Motor neuron (in vitro differentiated cells): ENCODE measurements at regions not wholly inside any gene's neighbourhood (a gene's known extent, or its start where the extent isn't known, plus 50 kb on each side); places are given as distances from the start of the nearest gene placed in this dataset.

ENCODE experiments used
- ATAC-seq, 8 experiments: fragments of 200-7000 bp; cut with Tn5 transposase; replicated peaks in 6 of 8; 2 replicates each; pipeline ENCODE4 v1.8.0; 2021; ENCODE audit warnings: mild to moderate bottlenecking in 8 of 8, moderate library complexity in 8 of 8
- H3K27ac ChIP-seq, 2 donors: fragments of 250-450 bp; sonication (Bioruptor Pico); 2 replicates each; pipeline ENCODE4 v1.9.0; 2021; ENCODE audit warnings: antibody characterized with exemption in 2 of 2, mild to moderate bottlenecking in 2 of 2, moderate library complexity in 1 of 2
- H3K4me1 ChIP-seq, 2 donors: fragments of 250-450 bp; sonication (Bioruptor Pico); replicated peaks in 1 of 2; 2 replicates each; pipeline ENCODE4 v1.6.1; 2021; ENCODE audit warnings: antibody characterized with exemption in 2 of 2, mild to moderate bottlenecking in 2 of 2, moderate library complexity in 1 of 2
- H3K4me3 ChIP-seq, 5 donors: fragments of 250-450 bp; sonication (Bioruptor Pico); 2 replicates each; pipeline ENCODE4 v1.9.0; 2021; ENCODE audit warnings: antibody characterized with exemption in 5 of 5, mild to moderate bottlenecking in 5 of 5, moderate library complexity in 4 of 5
- WGBS, 10 experiments: fragments of 450-650 bp; shearing (Covaris generic); methylation state at CpG; one replicate each; pipeline ENCODE4 v1.0.0; 2022; 5-methylcytosine and 5-hydroxymethylcytosine counted together
- in situ Hi-C, 9 experiments: fragments of 400-800 bp; cut with MboI; loops; one replicate each; pipeline ENCODE4 v1.15.0; 2021; ENCODE audit warnings: low sequenced_read_pairs in 9 of 9, low pct_unique_long_range_greater_than_20kb in 2 of 9; ENCODE audit not compliant: unreplicated experiment in 9 of 9

DNA sequence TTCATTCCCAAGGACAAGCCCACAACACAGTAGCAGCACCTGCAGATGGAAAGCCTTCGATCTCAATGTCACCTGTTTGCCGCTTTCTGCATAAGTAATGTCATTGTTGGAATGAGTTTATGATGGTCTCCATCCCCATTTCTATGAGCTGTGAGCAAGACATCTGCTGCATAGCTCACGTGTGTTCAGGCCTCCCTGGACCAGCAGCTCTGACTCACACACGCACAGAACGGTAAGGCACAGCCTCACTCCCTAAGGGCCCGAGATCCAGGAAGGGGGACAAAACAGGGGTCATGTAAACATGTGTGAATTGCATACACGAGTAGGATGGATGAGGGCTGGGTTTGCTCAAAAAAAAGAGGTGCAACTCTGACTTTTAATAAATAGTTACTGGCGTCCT, 223.1 kb downstream of the SOX9 start:
- Histone ChIP-seq H3K4me3 (no peak overlapping the region), H3K4me1 (peaks cover 35 to 36% of the 10 kb centered on the region in 2 donors), H3K27ac (peak overlapping the region; percentile 75 to 90)
- in situ Hi-C loops = no loop called here
- WGBS, 10 experiments = 64 to 100% (median 84%) methylated on average over 1 to 6 of the region's 8 CpGs; no CpG with 5 or more reads in 1 of the 10 experiments
- ATAC-seq = no peak

DNA sequence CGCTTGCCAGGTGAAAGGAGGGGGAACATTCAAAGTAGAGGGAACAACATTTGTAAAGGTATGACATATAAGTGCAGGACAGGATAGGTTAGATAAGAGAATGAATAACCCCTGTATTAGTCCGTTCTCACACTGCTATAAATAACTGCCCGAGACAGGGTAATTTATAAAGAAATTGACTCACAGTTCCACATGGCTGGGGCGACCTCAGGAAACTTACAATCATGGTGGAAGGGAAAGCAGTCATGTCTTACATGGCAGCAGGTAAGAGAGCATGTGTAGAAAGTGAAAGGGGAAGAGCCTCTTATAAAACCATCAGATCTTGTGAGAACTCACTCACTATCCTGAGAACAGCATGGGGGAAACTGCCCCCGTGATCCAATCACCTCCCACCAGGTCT, 223.8 kb downstream of the SOX9 start:
- WGBS, 10 experiments = 44 to 100% (median 91%) methylated on average over 2 to 4 of the region's 5 CpGs; no CpG with 5 or more reads in 2 of the 10 experiments
- no peak for ATAC-seq
- H3K4me1 ChIP-seq = peaks cover 36 to 39% of the 10 kb centered on the region in 2 donors
- no peak overlapping the region for H3K27ac ChIP-seq
- H3K4me3 ChIP-seq = no peak overlapping the region
- in situ Hi-C loops = no loop called here

GRCh38 chr17:72345088-72345487, 224.3 kb downstream of the SOX9 start:
- 88 to 100% (median 100%) methylated on average over 1 to 2 of the region's 3 CpGs; no CpG with 5 or more reads in 6 of the 10 experiments for WGBS, 10 experiments
- H3K27ac ChIP-seq = no peak overlapping the region
- in situ Hi-C loops = no loop called here
- no peak overlapping the region for H3K4me3 ChIP-seq
- peaks cover 40 to 43% of the 10 kb centered on the region in 2 donors for H3K4me1 ChIP-seq
- peak in 2 of 8 experiments; percentile 80 to 96 for ATAC-seq

GRCh38 chr17:72345536-72345935, 224.7 kb downstream of the SOX9 start:
- no peak overlapping the region for H3K4me3 ChIP-seq
- no peak for ATAC-seq
- WGBS, 10 experiments = 34 to 100% (median 88%) methylated on average over 1 to 5 of the region's 5 CpGs
- peaks cover 40 to 47% of the 10 kb centered on the region in 2 donors for H3K4me1 ChIP-seq
- in situ Hi-C loops = no loop called here
- no peak overlapping the region for H3K27ac ChIP-seq

DNA sequence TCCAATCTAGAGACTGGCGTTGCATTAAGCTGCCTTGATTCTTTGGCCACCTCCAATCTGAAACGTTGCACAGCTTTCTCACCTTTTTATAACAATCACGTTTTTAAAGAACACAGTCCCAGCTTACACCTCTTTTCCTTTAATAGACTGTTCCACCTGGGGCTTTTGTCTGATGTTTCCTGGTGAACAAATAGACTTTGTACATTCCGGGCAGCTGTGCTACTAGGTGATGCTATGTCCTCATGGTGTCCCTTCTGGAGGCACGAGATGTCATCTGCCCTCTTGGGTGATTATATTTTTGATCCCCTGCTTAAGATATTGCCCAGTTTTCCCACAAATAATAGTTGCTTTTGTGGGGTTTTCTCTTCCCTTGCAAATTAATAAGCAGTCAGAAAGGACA, 225.5 kb downstream of the SOX9 start:
- 14 to 100% (median 82%) methylated on average over 1 to 5 of the region's 5 CpGs for WGBS, 10 experiments
- Histone ChIP-seq H3K4me1 (peaks cover 40 to 48% of the 10 kb centered on the region in 2 donors), H3K27ac (no peak overlapping the region), H3K4me3 (no peak overlapping the region)
- no peak for ATAC-seq
- in situ Hi-C loops = no loop called here

- no peak for ATAC-seq
- Histone ChIP-seq H3K4me1 (peaks cover 35 to 52% of the 10 kb centered on the region in 2 donors), H3K4me3 (no peak overlapping the region), H3K27ac (peak overlapping the region; percentile 68 to 71)
- 17 to 90% (median 75%) methylated on average over 1 to 2 of the region's 4 CpGs; no CpG with 5 or more reads in 6 of the 10 experiments for WGBS, 10 experiments
- in situ Hi-C loops = no loop called here
Measured at GRCh38 chr17:72349011-72349410, 228.2 kb downstream of the SOX9 start.

DNA sequence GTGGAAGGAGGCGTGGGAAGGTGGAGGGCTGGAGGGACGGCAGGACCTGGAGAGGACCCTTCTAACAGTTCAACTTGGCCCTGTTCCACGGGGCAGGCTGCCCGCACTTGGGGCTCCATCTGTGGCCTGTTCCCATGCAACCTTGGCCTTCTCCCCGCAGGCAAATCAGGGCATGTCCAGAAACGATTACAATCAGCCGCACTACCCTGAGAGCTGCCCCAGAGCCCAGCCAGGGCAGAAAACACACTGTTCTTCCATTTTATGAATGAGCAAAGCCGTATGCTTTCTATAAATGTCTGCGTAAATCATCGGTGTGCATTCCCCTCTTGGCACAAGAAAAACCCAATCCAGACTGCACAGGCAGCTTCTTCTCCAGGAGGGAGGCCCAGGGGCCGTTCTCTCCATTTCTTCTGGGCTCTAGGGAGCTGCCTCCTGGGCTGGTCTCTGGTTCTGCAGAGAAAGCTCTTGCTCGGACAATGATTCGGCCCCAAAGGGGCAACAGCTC, 228.7 kb downstream of the SOX9 start:
- Histone ChIP-seq H3K4me3 (no peak overlapping the region), H3K27ac (peak overlapping the region; percentile 68 to 71), H3K4me1 (peaks cover 31 to 48% of the 10 kb centered on the region in 2 donors)
- WGBS, 10 experiments = 60 to 76% (median 63%) methylated on average over 1 to 6 of the region's 13 CpGs; no CpG with 5 or more reads in 4 of the 10 experiments
- in situ Hi-C loops = no loop called here
- ATAC-seq = peak in 5 of 8 experiments; percentile 66 to 80 (median 78)

- Histone ChIP-seq H3K27ac (peak overlapping the region; percentile 68 to 71), H3K4me1 (peaks cover 31 to 48% of the 10 kb centered on the region in 2 donors), H3K4me3 (no peak overlapping the region)
- peak in 2 of 8 experiments; percentile 6 to 10 for ATAC-seq
- WGBS, 10 experiments = 73 to 100% (median 100%) methylated on average over 1 to 2 of the region's 3 CpGs; no CpG with 5 or more reads in 1 of the 10 experiments
- in situ Hi-C loops = no loop called here
Measured at GRCh38 chr17:72350073-72350472, 229.3 kb downstream of the SOX9 start.

DNA sequence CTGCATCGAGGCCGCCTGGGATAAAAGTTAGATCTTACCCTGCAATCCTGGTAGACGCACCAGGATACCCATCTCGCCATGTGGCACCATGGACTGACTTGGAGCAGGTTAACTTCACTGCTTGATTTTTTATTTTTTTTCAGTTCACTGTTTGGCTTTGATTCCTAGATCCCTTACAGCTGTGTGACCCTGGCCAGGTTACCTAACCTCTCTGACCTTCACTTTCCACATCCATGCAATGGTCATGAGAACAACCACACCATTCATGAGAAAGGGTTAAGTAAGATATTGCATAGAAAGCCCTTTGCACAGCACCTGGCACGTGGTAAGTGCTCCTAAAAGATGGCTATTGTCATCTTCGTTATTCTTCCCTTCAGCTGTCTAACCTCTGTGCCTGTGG, 230.5 kb downstream of the SOX9 start:
- no peak overlapping the region for H3K27ac ChIP-seq
- H3K4me3 ChIP-seq = no peak overlapping the region
- 40 to 100% (median 97%) methylated on average over 1 to 5 of the region's 6 CpGs; no CpG with 5 or more reads in 3 of the 10 experiments for WGBS, 10 experiments
- H3K4me1 ChIP-seq = peaks cover 31 to 48% of the 10 kb centered on the region in 2 donors
- ATAC-seq = no peak
- in situ Hi-C loops = no loop called here

- peak overlapping the region; percentile 28 to 50 for H3K27ac ChIP-seq
- WGBS, 10 experiments = 46 to 91% (median 60%) methylated on average over 5 to 20 of the region's 21 CpGs; no CpG with 5 or more reads in 4 of the 10 experiments
- in situ Hi-C loops = no loop called here
- peaks cover 31 to 48% of the 10 kb centered on the region in 2 donors for H3K4me1 ChIP-seq
- no peak overlapping the region for H3K4me3 ChIP-seq
- ATAC-seq = peak in 5 of 8 experiments; percentile 58 to 82 (median 80)
Measured at GRCh38 chr17:72351884-72352346, 231.1 kb downstream of the SOX9 start.

GRCh38 chr17:72353502-72353901, 232.7 kb downstream of the SOX9 start:
- peaks cover 31 to 48% of the 10 kb centered on the region in 2 donors for H3K4me1 ChIP-seq
- in situ Hi-C loops = no loop called here
- WGBS, 10 experiments = 40 to 100% (median 75%) methylated on average over 2 to 8 of the region's 9 CpGs; no CpG with 5 or more reads in 3 of the 10 experiments
- H3K27ac ChIP-seq = no peak overlapping the region
- no peak overlapping the region for H3K4me3 ChIP-seq
- peak in 1 of 8 experiments; percentile 57 for ATAC-seq

GRCh38 chr17:72354071-72354470, 233.3 kb downstream of the SOX9 start:
- Histone ChIP-seq H3K4me3 (no peak overlapping the region), H3K27ac (no peak overlapping the region), H3K4me1 (peaks cover 30 to 42% of the 10 kb centered on the region in 2 donors)
- no peak for ATAC-seq
- in situ Hi-C loops = no loop called here
- 64 to 100% (median 93%) methylated on average over 1 to 6 of the region's 8 CpGs; no CpG with 5 or more reads in 3 of the 10 experiments for WGBS, 10 experiments

GRCh38 chr17:72357764-72358365, 237.0 kb downstream of the SOX9 start:
- in situ Hi-C loops = no loop called here
- H3K4me3 ChIP-seq = no peak overlapping the region
- 70 to 100% (median 90%) methylated on average over 1 to 3 of the region's 3 CpGs; no CpG with 5 or more reads in 3 of the 10 experiments for WGBS, 10 experiments
- H3K27ac ChIP-seq = no peak overlapping the region
- peaks cover 14 to 23% of the 10 kb centered on the region in 2 donors for H3K4me1 ChIP-seq
- ATAC-seq = no peak
